ENCODE measurements at regions not wholly inside any gene's neighbourhood (a gene's known extent, or its start where the extent isn't known, plus 50 kb on each side); places are given as distances from the start of the nearest gene placed in this dataset.
A peak's percentile ranks its signal among the peaks of the same experiment; 100 is the strongest.
"Not testable (repeated sequence)": the region's sequence is repeated elsewhere in the genome, so short reads cannot be mapped to it uniquely, and the experiment has no call there.

DNA sequence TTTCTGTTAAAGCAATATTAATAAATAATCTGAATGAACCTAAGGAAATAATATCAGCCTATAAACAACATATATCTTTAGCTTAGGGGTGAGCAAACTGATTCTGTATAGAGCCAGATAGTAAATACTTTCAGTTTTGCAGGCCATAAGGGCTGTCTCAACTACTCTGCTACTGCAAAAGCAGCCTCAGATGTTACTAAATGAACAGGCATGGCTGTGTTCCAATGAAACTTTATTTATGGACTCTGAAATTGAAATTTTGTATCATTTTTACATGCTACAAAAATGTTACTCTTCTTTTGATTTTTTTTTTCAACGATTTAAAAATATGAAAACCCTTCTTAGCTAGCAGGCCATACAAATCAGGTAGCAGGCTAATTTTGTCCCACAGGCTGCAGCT, 212.8 kb upstream of the PRICKLE2 start:
- TF ChIP-seq, protein P1, sequence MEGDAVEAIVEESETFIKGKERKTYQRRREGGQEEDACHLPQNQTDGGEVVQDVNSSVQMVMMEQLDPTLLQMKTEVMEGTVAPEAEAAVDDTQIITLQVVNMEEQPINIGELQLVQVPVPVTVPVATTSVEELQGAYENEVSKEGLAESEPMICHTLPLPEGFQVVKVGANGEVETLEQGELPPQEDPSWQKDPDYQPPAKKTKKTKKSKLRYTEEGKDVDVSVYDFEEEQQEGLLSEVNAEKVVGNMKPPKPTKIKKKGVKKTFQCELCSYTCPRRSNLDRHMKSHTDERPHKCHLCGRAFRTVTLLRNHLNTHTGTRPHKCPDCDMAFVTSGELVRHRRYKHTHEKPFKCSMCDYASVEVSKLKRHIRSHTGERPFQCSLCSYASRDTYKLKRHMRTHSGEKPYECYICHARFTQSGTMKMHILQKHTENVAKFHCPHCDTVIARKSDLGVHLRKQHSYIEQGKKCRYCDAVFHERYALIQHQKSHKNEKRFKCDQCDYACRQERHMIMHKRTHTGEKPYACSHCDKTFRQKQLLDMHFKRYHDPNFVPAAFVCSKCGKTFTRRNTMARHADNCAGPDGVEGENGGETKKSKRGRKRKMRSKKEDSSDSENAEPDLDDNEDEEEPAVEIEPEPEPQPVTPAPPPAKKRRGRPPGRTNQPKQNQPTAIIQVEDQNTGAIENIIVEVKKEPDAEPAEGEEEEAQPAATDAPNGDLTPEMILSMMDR (conservative IDR thresholded peaks at IDR 0.05 in 1 of 2, IDR thresholded peaks at IDR 0.05 in 1 of 2; ENCODE audit: low read depth in 1 of 2, low read length in 2 of 2) = no peak
- no peak for TF ChIP-seq EZH2 (IDR thresholded peaks at IDR 0.05; ENCODE audit: low read length, missing control alignments)
- Histone ChIP-seq H2AFZ (ENCODE audit: low read length) (no peak overlapping the region), H3K9ac (ENCODE audit: insufficient read depth, low read length) (no peak overlapping the region), H3K4me3 (replicated peaks in 1 of 4; ENCODE audit: control extremely low read depth in 1 of 4, insufficient read depth in 1 of 4, low read depth in 3 of 4, low read length in 4 of 4) (no peak overlapping the region), H3K4me1 (ENCODE audit: control insufficient read depth, extremely low read depth, insufficient read depth, low read length) (peaks cover 9% of the 10 kb centered on the region), H3K27ac (ENCODE audit: insufficient read depth, low read length) (no peak overlapping the region), H3K27me3 (ENCODE audit: control insufficient read depth, insufficient read depth, low read length) (no peaks in the 10 kb centered on the region), H4K20me1 (ENCODE audit: control insufficient read depth, extremely low read depth, insufficient read depth, low read length) (no peaks in the 10 kb centered on the region), H3K79me2 (ENCODE audit: control insufficient read depth, insufficient read depth, low read length) (no peaks in the 10 kb centered on the region), H3K4me2 (ENCODE audit: extremely low read depth, insufficient read depth, low read length) (no peak overlapping the region), H3K36me3 (ENCODE audit: control insufficient read depth, insufficient read depth, low read length) (no peaks in the 10 kb centered on the region), H3K9me3 (ENCODE audit: control insufficient read depth, insufficient read depth, low read depth, low read length) (no peaks in the 10 kb centered on the region)
- peak in 1 of 2 donors; percentile 34 for DNase-seq (ENCODE audit: low read depth in 2 of 2)

DNA sequence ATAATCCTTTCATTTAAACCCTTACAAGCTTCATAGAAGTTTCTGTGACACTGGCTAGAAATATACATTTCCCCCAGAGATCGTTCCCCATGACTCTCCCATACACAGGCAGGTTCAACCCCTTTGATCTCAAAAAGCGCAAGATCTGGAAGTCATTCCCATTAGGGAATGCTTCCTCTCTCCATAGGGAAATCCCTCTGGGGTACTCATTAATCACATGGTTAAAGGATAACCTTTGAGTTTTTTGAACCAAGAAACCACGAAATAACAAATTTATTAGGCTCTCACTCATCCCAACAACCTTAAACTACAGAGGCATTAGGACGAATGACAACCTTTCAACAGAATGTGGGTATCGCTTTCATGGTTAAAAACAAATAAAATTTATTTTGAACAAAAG, 211.9 kb upstream of the PRICKLE2 start:
- no peaks in the 10 kb centered on the region for H4K20me1 ChIP-seq (ENCODE audit: control insufficient read depth, extremely low read depth, insufficient read depth, low read length)
- H3K27ac ChIP-seq (ENCODE audit: insufficient read depth, low read length) = no peak overlapping the region
- no peaks in the 10 kb centered on the region for H3K36me3 ChIP-seq (ENCODE audit: control insufficient read depth, insufficient read depth, low read length)
- H3K79me2 ChIP-seq (ENCODE audit: control insufficient read depth, insufficient read depth, low read length) = no peaks in the 10 kb centered on the region
- H3K9ac ChIP-seq (ENCODE audit: insufficient read depth, low read length) = no peak overlapping the region
- no peak overlapping the region for H2AFZ ChIP-seq (ENCODE audit: low read length)
- no peak overlapping the region for H3K4me2 ChIP-seq (ENCODE audit: extremely low read depth, insufficient read depth, low read length)
- no peaks in the 10 kb centered on the region for H3K9me3 ChIP-seq (ENCODE audit: control insufficient read depth, insufficient read depth, low read depth, low read length)
- H3K27me3 ChIP-seq (ENCODE audit: control insufficient read depth, insufficient read depth, low read length) = no peaks in the 10 kb centered on the region
- no peak overlapping the region for H3K4me3 ChIP-seq (replicated peaks in 1 of 4; ENCODE audit: control extremely low read depth in 1 of 4, insufficient read depth in 1 of 4, low read depth in 3 of 4, low read length in 4 of 4)
- TF ChIP-seq EZH2 (IDR thresholded peaks at IDR 0.05; ENCODE audit: low read length, missing control alignments) = no peak
- TF ChIP-seq, protein P1 (conservative IDR thresholded peaks at IDR 0.05 in 1 of 2, IDR thresholded peaks at IDR 0.05 in 1 of 2; ENCODE audit: low read depth in 1 of 2, low read length in 2 of 2) = no peak
- no peak for DNase-seq (ENCODE audit: low read depth in 2 of 2)
- peaks cover 6% of the 10 kb centered on the region for H3K4me1 ChIP-seq (ENCODE audit: control insufficient read depth, extremely low read depth, insufficient read depth, low read length)

- not testable (repeated sequence) for H3K79me2 ChIP-seq (ENCODE audit: control insufficient read depth, insufficient read depth, low read length); H3K4me2 ChIP-seq (ENCODE audit: extremely low read depth, insufficient read depth, low read length); H4K20me1 ChIP-seq (ENCODE audit: control insufficient read depth, extremely low read depth, insufficient read depth, low read length); H3K4me1 ChIP-seq (ENCODE audit: control insufficient read depth, extremely low read depth, insufficient read depth, low read length); H3K27me3 ChIP-seq (ENCODE audit: control insufficient read depth, insufficient read depth, low read length); H3K4me3 ChIP-seq (replicated peaks in 1 of 4; ENCODE audit: control extremely low read depth in 1 of 4, insufficient read depth in 1 of 4, low read depth in 3 of 4, low read length in 4 of 4); DNase-seq (ENCODE audit: low read depth in 2 of 2); H3K9ac ChIP-seq (ENCODE audit: insufficient read depth, low read length); H3K36me3 ChIP-seq (ENCODE audit: control insufficient read depth, insufficient read depth, low read length); H3K9me3 ChIP-seq (ENCODE audit: control insufficient read depth, insufficient read depth, low read depth, low read length); H3K27ac ChIP-seq (ENCODE audit: insufficient read depth, low read length); H2AFZ ChIP-seq (ENCODE audit: low read length)
Observed at GRCh38 chr3:64435023-64435422, 209.8 kb upstream of the PRICKLE2 start.
